Hematopoietic multipotent progenitor cell treated with erythropoietin and hydrocortisone succinate and interleukin-3 and kit ligand, for 17 days (in vitro differentiated cells): ENCODE measurements at regions not wholly inside any gene's neighbourhood (a gene's known extent, or its start where the extent isn't known, plus 50 kb on each side); places are given as distances from the start of the nearest gene placed in this dataset.
"Not testable (repeated sequence)": the region's sequence is repeated elsewhere in the genome, so short reads cannot be mapped to it uniquely, and the experiment has no call there.

Experiments
- DNase-seq: peaks from one replicate; pipeline ENCODE4 v3.0.0-alpha.2; 2015; ENCODE audit warnings: low spot score

DNA sequence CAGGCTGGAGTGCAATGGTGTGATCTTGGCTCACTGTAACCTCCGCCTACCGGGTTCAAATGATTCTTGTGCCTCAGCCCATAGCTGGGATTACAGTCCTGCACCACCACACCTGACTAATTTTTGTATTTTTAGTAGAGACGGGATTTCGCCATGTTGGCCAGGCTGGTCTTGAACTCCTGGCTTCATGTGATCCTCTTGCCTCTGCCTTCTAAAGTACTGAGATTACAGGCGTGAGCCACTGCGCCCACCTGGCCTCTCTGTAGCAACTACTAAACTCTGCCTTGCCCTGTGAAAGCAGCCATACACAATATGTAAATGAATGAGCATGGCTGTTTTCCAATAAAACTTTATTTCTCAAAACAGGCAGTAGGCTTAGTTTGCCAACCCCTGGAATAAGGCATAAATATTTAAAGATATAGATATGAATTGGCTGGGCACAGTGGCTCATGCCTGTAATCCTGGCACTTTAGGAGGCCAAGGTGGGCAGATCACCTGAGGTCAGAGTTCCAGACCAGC, 127.9 kb upstream of the ZNF217 start:
- DNase-seq, result not testable (repeated sequence)

DNA sequence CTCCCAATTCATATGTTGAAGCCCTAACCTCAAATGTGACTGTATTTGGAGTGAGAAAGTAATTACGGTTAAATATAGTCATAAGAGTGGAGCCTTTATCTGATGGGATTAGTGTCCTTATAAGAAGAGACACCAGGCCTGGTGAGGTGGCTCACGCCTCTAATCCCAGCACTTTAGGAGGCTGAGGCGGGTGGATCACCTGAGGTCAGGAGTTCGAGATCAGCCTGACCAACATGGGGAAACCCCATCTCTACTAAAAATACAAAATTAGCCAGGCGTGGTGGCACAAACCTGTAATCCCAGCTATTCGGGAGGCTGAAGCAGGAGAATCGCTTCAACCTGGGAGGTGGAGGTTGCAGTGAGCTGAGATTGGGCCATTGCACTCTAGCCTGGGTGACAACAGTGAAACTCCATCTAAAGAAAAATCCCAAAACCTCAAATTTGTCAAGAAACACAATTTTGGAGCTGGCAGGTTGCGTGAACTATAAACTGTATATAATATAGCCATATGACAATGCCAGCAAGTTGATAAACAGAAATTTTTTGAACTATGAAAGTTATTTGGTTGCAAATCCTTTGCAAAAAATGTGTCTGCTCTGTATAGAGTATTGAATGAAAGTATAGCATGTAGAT, 125.6 kb upstream of the ZNF217 start:
- not testable (repeated sequence) for DNase-seq

DNA sequence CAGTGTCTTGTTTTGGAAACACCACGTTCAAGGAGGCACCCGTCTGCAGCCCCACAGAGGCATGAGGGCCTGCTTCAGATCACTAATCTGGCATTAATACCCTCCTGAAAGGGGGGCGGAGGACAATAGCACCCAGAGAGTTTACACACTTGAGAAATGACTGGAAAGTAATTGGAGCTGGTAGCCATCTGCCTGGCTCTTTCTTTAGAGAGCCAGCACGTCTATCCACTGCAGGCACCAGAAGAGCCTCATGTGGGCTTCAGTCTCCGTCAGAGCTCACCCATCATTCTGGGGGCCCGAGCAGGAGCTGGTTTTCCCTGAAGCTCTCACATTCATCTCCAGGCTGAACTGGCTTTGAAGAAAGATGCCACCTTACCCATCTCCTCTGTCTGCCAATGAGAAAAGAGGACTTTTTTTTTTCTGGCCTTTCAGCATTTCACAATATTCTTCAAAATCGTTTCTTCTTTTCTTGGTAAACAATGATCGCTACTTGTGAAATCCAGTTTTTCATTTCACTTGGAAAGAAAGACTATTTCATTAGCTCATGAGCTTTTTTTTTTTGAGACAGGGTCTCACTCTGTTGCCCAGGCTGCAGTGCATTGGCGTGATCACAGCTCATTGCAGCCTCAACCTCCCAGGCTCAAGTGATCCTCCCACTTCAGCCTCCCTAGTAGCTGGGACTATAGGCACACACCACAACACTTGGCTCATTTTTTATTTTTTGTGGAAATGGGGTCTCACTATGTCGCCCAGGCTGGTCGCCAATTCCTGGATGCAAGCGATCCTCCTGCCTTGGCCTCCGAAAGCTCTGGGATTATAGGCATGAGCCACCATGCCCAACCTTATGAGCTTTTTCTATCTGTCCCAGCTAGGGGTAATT, 124.7 kb upstream of the ZNF217 start:
- DNase-seq, result no peak

DNA sequence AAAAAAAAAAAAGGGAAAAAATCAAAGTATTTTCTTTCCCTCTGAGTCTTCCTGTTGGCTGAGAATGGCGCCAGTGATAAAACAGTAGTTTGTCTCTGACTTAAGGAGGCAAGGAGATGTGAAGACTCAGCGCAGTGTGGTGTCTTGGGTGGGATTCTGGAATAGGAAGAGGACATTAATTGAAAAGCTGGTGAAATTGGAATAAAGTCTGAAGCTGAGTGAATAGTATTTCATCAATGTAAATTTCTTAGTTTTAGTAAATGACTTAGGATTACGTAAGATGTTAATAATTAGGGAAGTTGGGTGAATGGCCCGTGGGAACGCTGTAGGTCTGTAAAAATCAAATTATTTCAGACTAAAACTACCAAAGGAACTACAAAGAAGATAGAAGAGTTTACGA, 122.8 kb upstream of the ZNF217 start:
- no peak for DNase-seq

DNA sequence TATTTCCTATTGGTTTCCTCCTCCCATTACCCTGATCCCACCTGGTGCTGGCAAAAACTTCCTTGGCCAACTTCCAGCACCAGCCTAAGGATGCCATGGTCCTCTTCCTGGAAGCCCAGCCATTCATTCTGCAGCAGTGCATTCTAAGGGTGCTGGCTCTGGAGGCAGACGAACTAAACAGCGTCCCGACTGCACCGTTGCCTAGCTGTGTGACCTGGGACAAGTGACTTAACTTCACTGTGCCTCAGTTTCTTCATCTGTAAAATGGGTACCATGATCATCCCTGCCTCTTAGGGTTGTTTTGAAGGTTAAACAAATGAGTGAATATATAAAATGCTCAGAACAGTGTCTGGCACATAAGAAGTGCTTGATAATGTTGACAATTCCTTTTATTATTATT, 120.9 kb upstream of the ZNF217 start:
- no peak for DNase-seq

DNA sequence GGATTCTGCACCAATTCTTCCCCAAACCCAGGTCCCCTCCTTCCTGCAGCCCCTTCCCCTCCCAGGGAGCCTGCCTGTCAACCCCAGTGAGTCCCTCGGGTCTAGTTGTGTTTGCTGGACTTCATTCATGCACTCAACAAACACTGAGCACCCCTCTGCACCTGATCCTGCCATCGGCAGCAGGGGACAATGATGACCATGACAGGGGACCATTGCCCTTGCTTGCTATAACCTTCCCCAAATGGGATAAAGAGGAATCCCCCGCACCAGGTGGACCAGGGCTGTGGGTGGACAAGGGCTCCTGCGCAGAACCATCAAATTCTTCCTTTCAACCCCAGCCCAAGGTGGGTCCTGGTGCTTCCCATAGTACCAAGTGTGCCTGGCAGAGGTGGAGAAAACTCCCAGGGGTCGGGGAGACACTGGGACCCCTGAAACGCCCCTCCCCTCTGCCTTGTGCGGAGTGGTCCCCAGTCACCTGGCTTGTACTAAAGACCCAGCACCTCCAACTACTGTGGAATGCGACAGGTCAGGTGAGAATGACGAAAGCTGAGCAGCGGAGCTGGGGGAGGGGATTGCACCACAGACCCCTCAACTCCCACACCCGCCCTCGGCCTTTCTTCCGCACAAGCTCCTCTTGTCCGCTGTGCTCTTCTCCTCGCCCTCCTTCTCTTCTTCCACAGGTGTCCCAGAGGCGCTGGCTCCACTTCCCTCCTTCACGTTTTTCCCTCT, 119.9 kb upstream of the ZNF217 start:
- DNase-seq, result no peak

DNA sequence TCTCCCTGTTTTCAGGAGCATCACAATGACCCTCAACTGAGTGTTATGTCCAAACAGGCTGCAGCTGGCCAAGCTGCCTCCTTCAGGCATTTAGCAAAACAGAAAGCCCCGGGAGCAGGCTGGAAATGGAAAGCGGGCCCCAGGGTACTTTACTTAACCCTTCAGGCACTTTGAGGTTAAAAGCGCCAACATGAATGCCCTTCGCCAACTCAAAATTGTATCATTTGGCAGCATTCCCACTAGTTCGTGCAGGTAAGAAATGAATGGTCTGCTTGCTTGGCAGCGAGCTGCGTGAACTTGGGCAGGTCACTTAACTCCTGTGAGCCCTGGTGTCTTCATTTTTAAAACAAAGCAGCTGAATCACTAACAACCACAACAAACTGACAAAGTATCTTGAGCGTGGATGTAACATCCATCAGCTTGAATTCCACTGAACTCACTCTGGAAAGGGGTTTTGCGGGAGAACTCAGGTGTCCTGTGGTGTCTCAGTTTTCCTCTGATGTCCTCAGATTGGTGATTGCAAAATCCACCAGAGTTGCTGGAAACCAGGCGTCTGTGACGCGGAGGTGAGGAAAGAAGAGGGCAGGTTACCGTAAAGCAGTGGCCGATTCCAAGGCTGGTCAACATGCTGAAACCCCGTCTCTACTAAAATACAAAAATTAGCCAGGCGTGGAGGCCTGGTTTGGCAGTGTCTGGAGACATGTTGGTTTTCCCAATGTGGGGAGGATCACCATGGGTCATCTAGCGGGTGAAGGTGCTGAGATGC, 118.8 kb upstream of the ZNF217 start:
- no peak for DNase-seq

DNA sequence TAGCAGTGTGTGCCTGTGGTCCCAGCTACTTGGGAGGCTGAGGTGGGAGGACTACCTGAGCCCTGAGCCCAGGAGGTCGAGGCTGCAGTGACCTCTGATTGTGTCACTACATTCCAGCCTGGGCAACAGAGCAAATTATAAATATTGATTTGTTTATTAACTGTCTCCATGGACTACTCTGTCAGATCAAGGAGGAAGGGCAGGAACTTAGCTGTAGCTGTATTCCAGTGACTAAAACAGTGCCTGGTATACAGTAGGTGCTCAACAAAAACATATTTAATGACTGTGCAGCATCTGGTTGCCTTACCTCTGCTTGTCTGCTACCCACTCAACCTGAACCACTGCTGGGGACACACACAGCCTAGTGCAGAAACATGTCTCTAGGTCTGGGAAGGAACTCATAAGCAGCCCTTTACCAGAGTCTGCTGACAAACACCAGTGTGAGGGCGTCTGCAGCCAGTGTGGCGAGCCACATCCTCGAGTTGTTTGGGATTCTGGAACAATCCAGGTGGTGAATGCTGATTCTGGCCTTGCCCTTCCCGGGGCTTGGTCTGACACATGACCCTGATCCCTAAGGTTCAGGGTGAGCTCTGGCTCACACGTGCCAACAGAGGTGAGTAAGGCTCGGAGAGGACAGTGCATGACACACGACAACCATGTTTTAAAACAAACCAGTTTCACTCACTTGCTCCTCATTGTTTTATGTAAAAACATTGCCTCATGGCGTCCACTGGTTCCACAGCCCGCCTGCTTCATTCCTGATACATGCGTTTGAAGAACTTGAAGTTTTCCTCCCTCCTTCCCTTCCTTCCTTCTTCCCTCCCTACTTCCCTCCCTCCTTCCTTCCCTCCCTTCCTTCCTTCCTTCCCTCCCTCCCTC, 117.9 kb upstream of the ZNF217 start:
- DNase-seq, result no peak

DNA sequence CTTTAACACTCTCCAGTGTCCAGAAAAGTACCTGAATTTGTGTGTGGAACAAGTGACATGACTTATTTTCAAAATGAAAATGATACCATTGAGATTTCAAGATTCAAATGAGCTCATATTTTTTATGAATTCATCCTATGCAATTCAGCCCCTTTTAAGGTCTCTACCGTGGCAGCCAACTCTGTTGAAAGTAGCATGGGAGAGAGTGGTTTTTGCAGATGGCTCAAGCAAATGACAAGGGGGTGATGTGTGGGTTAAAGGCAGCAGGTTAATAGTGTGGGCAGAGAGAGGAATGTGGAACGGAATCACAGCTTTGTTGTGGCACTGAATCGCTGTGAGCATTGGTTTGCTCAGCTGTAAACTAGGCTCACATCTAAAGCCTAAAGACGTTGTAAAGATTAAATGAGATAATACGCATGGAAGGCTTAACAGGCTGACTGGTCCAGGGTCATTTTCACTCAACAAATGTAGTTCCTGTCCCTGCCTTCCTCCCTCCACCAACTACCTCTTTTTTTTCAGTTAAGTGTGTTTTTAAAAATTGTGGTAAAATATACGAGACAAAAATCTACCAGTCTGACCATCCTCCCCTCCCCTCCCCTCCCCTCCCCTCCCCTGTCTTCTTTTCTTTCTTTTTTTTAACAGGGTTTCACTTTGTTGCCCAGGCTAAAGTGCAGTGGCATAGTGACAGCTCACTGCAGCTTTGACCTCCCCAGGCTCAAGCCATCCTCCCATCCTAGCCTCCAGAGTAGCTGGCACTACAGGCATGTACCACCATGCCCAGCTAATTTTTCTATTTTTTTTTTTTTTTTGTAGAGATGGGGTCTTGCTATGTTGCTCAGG, 114.7 kb upstream of the ZNF217 start:
- DNase-seq, result no peak

DNA sequence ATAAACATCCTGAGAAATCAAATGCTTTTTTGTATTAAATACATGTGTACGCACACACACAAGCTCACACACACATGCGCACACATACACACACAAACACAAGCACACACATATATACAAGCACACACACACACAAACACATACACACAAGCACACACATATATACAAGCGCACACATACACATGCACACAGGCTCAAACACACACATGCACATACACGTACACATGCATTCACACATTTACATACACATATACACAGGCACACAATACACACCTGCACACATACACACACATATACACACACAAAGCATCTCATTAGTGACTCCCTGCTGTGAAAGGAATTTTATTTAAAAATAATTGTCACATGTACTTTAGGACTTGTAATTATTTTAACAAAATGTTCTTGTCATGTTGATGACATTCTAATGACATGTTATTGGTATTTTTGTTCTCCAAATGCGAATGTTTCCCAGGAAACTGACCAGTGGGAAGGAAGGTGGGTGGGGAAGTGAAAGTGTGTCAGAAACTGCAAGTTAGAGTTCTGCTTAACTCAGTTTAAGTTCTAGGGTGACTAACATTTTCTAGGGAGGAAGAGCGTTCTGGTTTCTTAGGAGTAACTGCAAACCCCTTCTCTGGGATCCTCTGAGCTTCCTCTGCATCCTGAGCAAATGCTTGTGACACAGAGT, 113.9 kb upstream of the ZNF217 start:
- DNase-seq, result no peak

DNA sequence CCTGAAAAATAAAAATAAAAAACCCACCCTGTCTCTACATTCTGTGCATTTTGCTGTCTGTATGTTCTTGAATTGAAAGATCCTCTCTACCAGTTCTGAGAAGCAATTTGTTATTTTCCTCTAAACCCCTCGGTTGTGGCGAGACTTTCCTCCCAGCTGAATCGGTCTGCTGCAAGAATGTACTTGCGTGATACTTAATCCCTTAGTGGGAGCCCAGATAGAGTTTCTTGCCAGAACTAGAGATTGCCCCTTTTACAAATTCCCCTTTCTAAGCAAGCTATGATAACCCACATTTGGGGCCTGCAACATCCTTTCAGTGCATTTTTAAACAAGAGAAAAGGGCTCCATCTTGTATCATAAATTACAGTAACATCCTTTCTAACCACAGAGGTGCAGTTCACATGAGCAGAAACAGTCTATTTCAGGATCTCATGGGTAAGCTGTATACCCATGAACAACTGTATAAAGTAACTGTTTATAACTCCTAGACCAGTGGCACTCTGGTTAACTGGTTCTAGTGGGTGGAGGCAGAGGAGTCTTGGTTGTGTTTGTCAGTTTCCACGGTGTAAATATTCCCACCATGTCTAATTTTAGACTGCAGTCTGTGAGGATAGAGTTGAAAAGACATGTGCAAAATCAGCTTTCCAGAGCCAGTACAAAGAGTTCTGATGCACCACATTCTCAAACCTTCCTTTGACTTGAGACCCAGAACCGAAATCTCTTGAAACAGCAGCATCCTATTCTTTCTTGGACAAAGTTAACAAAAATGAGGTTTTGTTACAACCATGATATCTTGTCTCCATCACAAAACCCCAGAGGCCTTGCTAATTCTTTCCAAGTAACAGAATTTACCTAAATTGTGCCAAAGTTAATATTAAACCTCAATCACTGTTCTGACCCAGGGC, 113.1 kb upstream of the ZNF217 start:
- DNase-seq, result no peak

DNA sequence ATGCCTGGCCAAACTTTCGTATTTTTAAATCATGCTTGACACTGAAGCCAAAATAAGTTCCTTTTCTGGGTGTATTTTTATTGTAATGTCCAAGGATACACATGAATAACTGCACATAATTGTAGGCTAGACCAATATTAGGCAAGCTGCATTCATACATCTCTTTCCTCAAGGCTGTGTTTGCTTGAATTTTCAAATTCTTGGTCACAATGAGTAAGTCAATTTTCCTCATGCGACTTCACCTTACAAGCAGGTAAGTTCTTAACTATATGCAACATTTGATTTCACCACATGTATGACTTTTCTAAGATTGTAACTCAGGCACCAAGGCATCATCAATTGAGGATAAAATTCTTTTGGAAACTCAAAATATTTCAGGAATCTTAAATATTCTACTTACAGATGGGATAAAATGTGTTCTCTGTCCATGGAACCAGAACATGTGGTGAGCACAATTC, 112.4 kb upstream of the ZNF217 start:
- no peak for DNase-seq

DNA sequence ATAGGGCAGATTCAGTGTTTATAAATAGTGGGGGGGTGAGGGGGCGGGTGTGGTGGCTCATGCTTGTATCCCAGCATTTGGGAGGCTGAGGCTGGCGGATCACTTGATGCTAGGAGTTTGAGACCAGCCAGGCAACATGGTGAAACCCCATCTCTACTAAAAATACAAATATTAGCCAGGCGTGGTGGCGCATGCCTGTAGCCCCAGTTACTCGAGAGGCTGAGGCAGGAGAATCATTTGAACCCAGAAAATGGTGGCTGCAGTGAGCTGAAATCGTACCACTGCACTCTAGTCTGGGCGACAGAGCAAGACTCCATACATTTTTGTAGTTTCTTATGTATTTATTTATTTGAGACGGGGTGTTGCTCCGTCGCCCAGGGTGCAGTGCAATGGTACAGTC, 109.0 kb upstream of the ZNF217 start:
- no peak for DNase-seq

DNA sequence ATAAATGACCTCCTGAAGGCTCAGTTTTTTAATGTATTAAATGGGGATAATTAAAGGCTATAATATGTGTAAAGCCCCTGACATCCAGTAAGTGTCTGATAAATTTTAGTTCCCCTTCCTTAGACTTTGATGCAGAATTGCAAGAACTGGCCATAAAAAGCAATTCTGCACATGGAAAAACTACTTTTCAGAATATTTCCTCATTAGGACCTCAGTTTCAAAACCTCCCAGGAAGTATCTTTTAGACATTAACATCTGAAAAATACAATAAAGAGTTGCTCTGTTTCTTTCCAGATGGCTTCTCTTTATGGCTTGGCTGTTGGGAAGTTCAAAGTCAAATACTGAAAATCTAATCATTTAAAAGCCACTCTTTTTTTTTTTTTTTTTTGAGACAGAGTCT, 106.3 kb upstream of the ZNF217 start:
- no peak for DNase-seq

DNA sequence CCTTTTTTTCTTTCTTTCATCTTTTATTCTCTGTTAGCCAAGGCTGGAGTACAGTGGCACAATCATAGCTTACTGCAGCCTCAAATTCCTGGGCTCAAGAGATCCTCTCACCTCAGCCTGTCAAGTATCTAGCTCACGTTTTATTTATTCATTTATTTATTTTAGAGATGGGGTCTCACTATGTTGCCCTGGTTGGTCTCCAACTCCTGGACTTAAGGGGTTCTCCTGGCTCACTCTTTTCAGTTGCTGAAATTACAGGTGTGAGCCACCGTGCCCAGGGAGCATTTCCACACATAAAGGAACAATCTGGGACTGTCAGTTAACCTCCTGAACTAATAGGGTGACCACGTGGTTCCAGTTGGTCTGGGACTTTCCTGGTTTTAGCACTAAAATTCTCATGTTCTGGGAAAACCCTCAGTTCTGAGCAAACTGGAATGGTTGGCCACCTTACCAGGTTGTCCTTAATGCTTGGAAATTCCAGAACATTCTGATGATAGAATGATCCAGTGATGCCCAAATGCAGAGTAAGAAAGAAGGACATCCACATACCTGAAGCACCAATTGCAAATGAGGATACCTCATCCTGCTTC, 105.5 kb upstream of the ZNF217 start:
- DNase-seq, result no peak

DNA sequence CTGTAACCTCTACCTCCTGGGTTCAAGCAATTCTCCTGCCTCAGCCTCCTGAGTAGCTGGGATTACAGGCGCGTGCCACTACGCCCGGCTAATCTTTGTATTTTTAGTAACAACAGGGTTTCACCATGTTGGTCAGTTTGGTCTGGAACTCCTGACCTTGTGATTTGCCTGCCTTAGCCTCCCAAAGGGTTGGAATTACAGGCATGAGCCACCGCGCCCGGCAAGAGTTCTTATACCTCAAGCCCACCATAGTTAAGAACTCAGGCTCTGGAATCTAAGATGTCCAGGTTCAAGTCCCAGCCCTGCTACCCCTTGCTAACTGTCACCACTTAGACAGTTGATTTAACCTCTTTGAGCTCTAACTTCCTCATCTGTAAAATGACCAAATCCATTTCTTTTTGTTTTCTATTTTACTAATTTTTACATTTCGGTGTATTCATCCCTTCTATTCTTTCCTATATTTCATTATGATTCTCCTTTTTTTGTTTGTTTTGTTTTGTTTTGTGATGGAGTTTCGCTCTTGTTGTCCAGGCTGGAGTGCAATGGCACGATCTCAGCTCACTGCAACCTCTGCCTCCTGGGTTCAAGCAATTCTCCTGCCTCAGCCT, 104.8 kb upstream of the ZNF217 start:
- no peak for DNase-seq

DNA sequence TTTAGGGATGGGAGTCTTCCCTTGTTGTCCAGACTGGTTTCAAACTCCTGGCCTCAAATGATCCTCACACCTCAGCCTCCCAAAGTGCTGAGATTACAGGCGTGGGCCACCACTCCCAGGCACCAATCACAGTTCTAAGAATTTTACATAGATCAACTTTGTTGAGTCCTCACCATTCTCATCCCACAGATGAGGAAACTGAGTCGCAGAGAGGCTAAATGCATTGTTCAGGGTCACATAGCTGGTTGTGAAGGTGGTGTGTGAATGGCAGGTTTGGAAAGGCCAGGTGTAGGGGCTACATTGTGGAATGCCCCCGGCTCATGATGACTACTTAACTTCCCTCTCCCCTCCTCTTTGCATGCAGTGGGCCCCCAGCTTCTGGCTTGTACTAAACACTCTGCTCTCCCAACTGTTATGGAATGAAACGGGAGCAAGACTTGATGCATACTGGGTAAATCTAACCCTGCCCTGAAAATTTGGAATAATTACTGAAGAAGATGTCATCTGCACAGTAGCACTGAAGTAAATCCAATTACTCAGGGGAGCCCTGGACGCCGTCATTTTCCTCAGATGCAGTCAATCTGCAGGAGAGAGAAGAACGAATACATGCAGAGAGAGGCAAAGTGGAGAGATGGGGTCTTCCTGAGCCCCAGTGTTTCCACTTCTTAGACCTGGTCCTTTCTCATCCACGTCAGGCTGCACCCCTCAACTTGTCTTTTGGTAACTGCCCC, 102.3 kb upstream of the ZNF217 start:
- DNase-seq, result no peak
